ENCODE measurements at regions not wholly inside any gene's neighbourhood (a gene's known extent, or its start where the extent isn't known, plus 50 kb on each side); places are given as distances from the start of the nearest gene placed in this dataset.
A peak's percentile ranks its signal among the peaks of the same experiment; 100 is the strongest.

DNA sequence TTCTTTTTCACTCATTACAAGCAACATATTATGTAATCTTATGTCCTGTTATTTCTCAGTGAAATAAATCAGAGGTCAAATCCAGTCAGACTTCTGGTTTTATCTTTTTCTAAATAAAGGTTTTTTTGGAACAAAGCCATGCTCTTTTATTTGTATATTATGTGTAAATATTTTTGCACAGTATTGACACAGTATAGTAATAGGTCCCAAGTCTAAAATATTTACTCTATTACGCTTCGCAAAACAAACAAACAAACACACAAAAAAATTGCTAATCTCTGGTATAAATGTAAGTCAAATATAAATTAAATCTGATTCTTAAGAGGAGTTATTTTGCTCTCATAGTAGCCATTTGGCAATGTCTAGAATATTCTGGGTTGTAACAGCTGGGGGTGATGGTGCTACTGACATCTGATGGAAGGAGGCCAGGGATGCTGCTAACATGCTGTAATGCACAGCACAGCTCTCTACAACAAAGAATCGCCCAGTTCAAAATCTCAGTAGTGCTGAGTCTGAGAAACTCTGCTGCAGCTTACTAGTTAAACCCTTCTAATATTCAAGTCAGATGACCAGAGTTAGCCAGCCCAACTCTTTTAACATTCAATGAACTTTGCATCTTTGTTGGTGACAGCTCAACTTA lies 602.1 kb downstream of the RAB28 start:
- no peak overlapping the region for H3K27ac ChIP-seq (ENCODE audit: insufficient read depth in 1 of 2, low read depth in 1 of 2, low read length in 2 of 2, poor library complexity in 1 of 2, severe bottlenecking in 2 of 2)
- H3K4me3 ChIP-seq (ENCODE audit: control insufficient read depth in 1 of 7, extremely low read depth in 1 of 7, insufficient read depth in 4 of 7, low read depth in 2 of 7, low read length in 6 of 7): no peak overlapping the region
- H3K4me1 ChIP-seq (ENCODE audit: control extremely low read depth in 1 of 4, control insufficient read depth in 4 of 4, insufficient read depth in 4 of 4, low read length in 3 of 4): no peaks in the 10 kb centered on the region
- DNase-seq: no peak
- 86% methylated on average over 1 of the region's 3 CpGs for WGBS (ENCODE audit: insufficient coverage)
- no peaks in the 10 kb centered on the region for H3K27me3 ChIP-seq (replicated peaks in 2 of 5; ENCODE audit: control insufficient read depth in 4 of 5, insufficient read depth in 5 of 5, low read length in 4 of 5)
- CTCF ChIA-PET: no interaction called here
- H3K9me3 ChIP-seq (ENCODE audit: control extremely low read depth in 1 of 5, control insufficient read depth in 4 of 5, insufficient read depth in 2 of 5, low read depth in 1 of 5, low read length in 4 of 5): no peaks in the 10 kb centered on the region
- no peaks in the 10 kb centered on the region for H3K36me3 ChIP-seq (ENCODE audit: control insufficient read depth in 4 of 4, insufficient read depth in 4 of 4, low read length in 3 of 4)
- POLR2A ChIA-PET: no interaction called here

DNA sequence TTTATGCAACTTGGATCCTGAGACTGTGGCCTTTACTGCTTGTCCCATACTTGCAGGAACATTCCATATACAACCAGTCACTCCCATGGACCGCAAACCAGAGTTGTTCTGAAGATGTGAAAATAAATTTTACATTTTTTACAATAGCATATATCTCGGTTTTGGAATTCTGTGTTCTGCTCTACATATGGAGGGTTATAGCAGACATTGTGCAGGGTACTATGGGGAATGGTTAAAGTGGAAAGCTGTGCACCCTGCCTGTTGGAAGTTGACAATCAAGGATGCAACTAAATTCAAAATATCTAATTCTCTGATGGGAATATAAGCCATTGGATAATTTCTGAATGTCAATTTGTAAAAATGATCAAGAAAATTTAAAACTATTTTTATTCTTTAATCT lies 603.3 kb downstream of the RAB28 start:
- no peak for DNase-seq
- POLR2A ChIA-PET: no interaction called here
- no peaks in the 10 kb centered on the region for H3K4me1 ChIP-seq (ENCODE audit: control extremely low read depth in 1 of 4, control insufficient read depth in 4 of 4, insufficient read depth in 4 of 4, low read length in 3 of 4)
- H3K36me3 ChIP-seq (ENCODE audit: control insufficient read depth in 4 of 4, insufficient read depth in 4 of 4, low read length in 3 of 4): no peaks in the 10 kb centered on the region
- no peaks in the 10 kb centered on the region for H3K27me3 ChIP-seq (replicated peaks in 2 of 5; ENCODE audit: control insufficient read depth in 4 of 5, insufficient read depth in 5 of 5, low read length in 4 of 5)
- no CpG with 5 or more reads among the region's 2 CpGs for WGBS (ENCODE audit: insufficient coverage)
- no peak overlapping the region for H3K4me3 ChIP-seq (ENCODE audit: control insufficient read depth in 1 of 7, extremely low read depth in 1 of 7, insufficient read depth in 4 of 7, low read depth in 2 of 7, low read length in 6 of 7)
- no peak overlapping the region for H3K27ac ChIP-seq (ENCODE audit: insufficient read depth in 1 of 2, low read depth in 1 of 2, low read length in 2 of 2, poor library complexity in 1 of 2, severe bottlenecking in 2 of 2)
- H3K9me3 ChIP-seq (ENCODE audit: control extremely low read depth in 1 of 5, control insufficient read depth in 4 of 5, insufficient read depth in 2 of 5, low read depth in 1 of 5, low read length in 4 of 5): no peaks in the 10 kb centered on the region
- CTCF ChIA-PET: no interaction called here

DNA sequence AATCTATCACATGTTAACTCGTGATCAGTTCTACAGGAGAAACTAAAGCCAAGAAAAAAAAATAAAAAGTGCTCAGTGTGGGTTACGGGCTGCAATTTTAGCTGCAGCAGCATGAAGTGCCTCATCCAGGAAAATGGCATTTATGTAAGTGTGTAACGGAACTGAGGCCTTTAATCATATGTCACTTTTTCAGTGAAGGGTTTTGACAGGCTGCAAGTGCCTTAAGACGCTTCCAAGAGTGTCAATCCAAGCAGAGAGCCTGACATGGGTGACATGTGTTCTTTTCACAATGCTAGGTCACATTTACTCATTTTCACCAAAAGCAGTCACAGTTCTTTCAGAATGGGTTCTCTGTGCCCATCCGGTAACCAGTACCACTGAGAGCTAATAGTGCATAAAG lies 604.6 kb downstream of the RAB28 start:
- 90% methylated on average over 4 of the region's 5 CpGs for WGBS (ENCODE audit: insufficient coverage)
- no peak overlapping the region for H3K4me3 ChIP-seq (ENCODE audit: control insufficient read depth in 1 of 7, extremely low read depth in 1 of 7, insufficient read depth in 4 of 7, low read depth in 2 of 7, low read length in 6 of 7)
- H3K27me3 ChIP-seq (replicated peaks in 2 of 5; ENCODE audit: control insufficient read depth in 4 of 5, insufficient read depth in 5 of 5, low read length in 4 of 5): no peaks in the 10 kb centered on the region
- POLR2A ChIA-PET: no interaction called here
- no peak overlapping the region for H3K27ac ChIP-seq (ENCODE audit: insufficient read depth in 1 of 2, low read depth in 1 of 2, low read length in 2 of 2, poor library complexity in 1 of 2, severe bottlenecking in 2 of 2)
- CTCF ChIA-PET: interaction anchor here (1.2 kb wide), 1 partner anchor 20 kb away, joined by 3 read pairs; no protein-coding TSS in a partner anchor
- no peaks in the 10 kb centered on the region for H3K36me3 ChIP-seq (ENCODE audit: control insufficient read depth in 4 of 4, insufficient read depth in 4 of 4, low read length in 3 of 4)
- no peaks in the 10 kb centered on the region for H3K4me1 ChIP-seq (ENCODE audit: control extremely low read depth in 1 of 4, control insufficient read depth in 4 of 4, insufficient read depth in 4 of 4, low read length in 3 of 4)
- no peaks in the 10 kb centered on the region for H3K9me3 ChIP-seq (ENCODE audit: control extremely low read depth in 1 of 5, control insufficient read depth in 4 of 5, insufficient read depth in 2 of 5, low read depth in 1 of 5, low read length in 4 of 5)
- no peak for DNase-seq

DNA sequence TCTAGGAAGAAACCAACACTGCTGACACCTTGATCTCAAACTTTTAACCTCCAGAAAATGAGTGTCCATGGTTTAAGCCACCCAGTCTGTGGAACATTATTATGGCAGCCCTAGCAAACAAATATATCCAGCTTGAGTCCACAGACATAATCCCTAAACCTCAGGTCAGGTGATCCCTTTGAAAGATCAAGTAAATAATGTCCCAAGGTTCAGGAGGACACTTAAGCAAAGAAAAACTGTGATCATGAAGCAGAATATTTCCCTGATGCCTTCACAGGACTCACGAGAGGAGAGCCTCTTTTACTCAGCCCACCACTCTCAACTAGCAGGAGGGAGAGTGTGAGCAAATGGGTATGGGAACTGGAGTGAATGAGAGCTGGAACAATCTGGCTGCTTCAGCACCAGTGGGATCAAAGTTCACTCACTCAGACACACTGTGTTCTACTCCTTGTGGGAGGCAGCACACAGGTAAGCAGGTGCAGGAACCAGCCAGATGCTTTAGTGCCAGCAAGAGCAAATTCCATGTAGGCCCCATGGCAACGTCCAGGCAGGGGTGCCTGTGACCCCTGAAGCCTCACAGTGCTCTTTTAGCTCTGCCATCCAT lies 608.4 kb downstream of the RAB28 start:
- Histone ChIP-seq H3K4me3 (ENCODE audit: control insufficient read depth in 1 of 7, extremely low read depth in 1 of 7, insufficient read depth in 4 of 7, low read depth in 2 of 7, low read length in 6 of 7) (no peak overlapping the region), H3K27me3 (replicated peaks in 2 of 5; ENCODE audit: control insufficient read depth in 4 of 5, insufficient read depth in 5 of 5, low read length in 4 of 5) (no peaks in the 10 kb centered on the region), H3K9me3 (ENCODE audit: control extremely low read depth in 1 of 5, control insufficient read depth in 4 of 5, insufficient read depth in 2 of 5, low read depth in 1 of 5, low read length in 4 of 5) (no peaks in the 10 kb centered on the region), H3K36me3 (ENCODE audit: control insufficient read depth in 4 of 4, insufficient read depth in 4 of 4, low read length in 3 of 4) (no peaks in the 10 kb centered on the region), H3K4me1 (ENCODE audit: control extremely low read depth in 1 of 4, control insufficient read depth in 4 of 4, insufficient read depth in 4 of 4, low read length in 3 of 4) (no peaks in the 10 kb centered on the region), H3K27ac (ENCODE audit: insufficient read depth in 1 of 2, low read depth in 1 of 2, low read length in 2 of 2, poor library complexity in 1 of 2, severe bottlenecking in 2 of 2) (no peak overlapping the region)
- no peak for DNase-seq
- ChIA-PET POLR2A (no interaction called here), CTCF (no interaction called here)
- 100% methylated on average over 1 of the region's 2 CpGs for WGBS (ENCODE audit: insufficient coverage)

DNA sequence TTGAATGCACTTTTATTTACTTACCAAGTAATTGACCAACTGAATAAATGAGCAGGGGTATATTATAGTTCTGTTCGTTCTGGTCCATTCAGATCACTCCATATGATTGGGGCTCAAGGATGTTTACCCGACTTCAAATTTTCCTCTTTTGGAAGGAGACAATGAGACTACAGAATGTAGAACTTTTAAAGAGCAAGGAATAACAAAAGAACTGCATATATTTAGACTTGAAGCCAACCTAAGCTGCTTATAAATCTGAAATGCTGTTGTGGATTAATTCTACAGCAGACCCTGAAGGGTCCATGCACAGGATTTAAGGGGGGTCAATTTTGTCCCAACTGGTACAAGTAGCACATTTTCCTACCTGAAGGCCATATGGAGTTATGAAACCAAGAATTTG lies 610.8 kb downstream of the RAB28 start:
- Histone ChIP-seq H3K4me3 (ENCODE audit: control insufficient read depth in 1 of 7, extremely low read depth in 1 of 7, insufficient read depth in 4 of 7, low read depth in 2 of 7, low read length in 6 of 7) (no peak overlapping the region), H3K27me3 (replicated peaks in 2 of 5; ENCODE audit: control insufficient read depth in 4 of 5, insufficient read depth in 5 of 5, low read length in 4 of 5) (no peaks in the 10 kb centered on the region), H3K27ac (ENCODE audit: insufficient read depth in 1 of 2, low read depth in 1 of 2, low read length in 2 of 2, poor library complexity in 1 of 2, severe bottlenecking in 2 of 2) (no peak overlapping the region), H3K9me3 (ENCODE audit: control extremely low read depth in 1 of 5, control insufficient read depth in 4 of 5, insufficient read depth in 2 of 5, low read depth in 1 of 5, low read length in 4 of 5) (peaks cover 0 to 4% (median 0%) of the 10 kb centered on the region in 5 experiments), H3K4me1 (ENCODE audit: control extremely low read depth in 1 of 4, control insufficient read depth in 4 of 4, insufficient read depth in 4 of 4, low read length in 3 of 4) (no peaks in the 10 kb centered on the region), H3K36me3 (ENCODE audit: control insufficient read depth in 4 of 4, insufficient read depth in 4 of 4, low read length in 3 of 4) (no peaks in the 10 kb centered on the region)
- ChIA-PET POLR2A (no interaction called here), CTCF (no interaction called here)
- 85% methylated on average over 2 of the region's 2 CpGs for WGBS (ENCODE audit: insufficient coverage)
- DNase-seq: no peak

DNA sequence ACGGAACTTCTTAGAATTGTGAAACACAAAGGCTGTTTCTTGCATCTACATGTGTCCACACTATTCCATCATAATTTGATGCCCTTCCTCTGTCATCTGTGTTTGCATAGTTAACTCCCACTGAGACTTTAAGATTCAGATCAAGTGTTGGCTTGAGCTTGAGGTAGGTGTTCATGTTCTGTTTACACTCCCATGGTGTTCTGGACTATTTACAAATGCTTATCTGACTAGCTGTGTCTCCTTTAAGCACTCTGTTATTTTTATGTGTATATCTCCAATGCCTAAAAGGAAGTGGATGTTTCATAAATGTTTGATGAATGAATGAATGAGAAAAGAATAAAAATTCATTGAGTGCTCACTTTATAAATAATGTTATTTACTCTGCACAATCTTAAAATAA lies 622.7 kb downstream of the RAB28 start:
- H3K4me1 ChIP-seq (ENCODE audit: control extremely low read depth in 1 of 4, control insufficient read depth in 4 of 4, insufficient read depth in 4 of 4, low read length in 3 of 4): no peaks in the 10 kb centered on the region
- H3K4me3 ChIP-seq (ENCODE audit: control insufficient read depth in 1 of 7, extremely low read depth in 1 of 7, insufficient read depth in 4 of 7, low read depth in 2 of 7, low read length in 6 of 7): no peak overlapping the region
- no peak for DNase-seq
- peaks cover 0 to 17% (median 3%) of the 10 kb centered on the region in 5 experiments for H3K27me3 ChIP-seq (replicated peaks in 2 of 5; ENCODE audit: control insufficient read depth in 4 of 5, insufficient read depth in 5 of 5, low read length in 4 of 5)
- H3K9me3 ChIP-seq (ENCODE audit: control extremely low read depth in 1 of 5, control insufficient read depth in 4 of 5, insufficient read depth in 2 of 5, low read depth in 1 of 5, low read length in 4 of 5): no peaks in the 10 kb centered on the region
- WGBS (ENCODE audit: insufficient coverage): no CpG with 5 or more reads among the region's 1 CpG
- ChIA-PET POLR2A (no interaction called here), CTCF (no interaction called here)
- no peak overlapping the region for H3K27ac ChIP-seq (ENCODE audit: insufficient read depth in 1 of 2, low read depth in 1 of 2, low read length in 2 of 2, poor library complexity in 1 of 2, severe bottlenecking in 2 of 2)
- H3K36me3 ChIP-seq (ENCODE audit: control insufficient read depth in 4 of 4, insufficient read depth in 4 of 4, low read length in 3 of 4): no peaks in the 10 kb centered on the region

DNA sequence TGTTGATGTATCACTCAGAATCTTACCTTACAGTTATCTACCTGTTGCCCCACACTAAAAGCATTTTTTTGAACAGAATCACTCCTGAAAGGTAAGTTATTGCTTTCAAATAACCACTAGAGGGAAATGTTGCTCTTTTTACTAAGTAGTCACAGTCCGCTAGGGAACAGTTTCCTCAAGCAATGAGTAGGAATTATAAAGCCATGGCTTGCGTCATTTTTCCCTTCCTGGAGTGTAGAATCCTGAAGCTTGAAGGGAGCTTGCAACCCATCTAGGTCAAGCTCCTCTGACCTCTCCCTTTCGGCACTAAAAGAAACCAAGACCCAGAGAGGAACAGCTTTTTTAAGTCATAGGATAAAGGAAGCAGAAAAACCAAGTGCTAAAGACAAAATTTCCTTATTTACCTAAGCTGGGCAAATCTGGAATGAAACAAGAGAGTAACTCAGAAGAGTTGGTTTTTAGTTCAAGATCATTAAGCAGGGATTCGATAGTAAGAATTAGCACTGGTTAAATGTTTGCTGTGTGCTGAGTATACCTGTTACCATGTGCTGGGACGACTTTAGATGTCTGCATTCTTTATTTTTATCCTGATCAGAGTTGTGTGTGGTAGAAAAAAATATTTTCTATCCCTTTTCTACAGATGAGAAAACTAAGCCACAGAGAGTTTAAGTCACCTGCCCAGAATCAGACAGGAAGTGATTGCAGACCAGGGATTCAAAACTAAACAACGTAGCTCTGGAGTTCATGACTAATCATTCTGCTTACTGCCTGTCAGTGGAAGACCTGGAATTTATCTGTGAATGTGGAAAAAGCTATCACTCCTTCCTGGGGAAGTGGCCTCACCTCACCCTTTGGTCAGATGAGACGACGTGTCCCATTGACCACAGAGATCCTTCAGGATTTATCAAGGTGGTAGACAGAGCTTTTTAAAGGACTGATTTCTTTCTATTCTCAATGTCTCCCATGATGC lies 631.5 kb downstream of the RAB28 start:
- ChIA-PET POLR2A (interaction anchor here (0.7 kb wide), 1 partner anchor 692 kb away, joined by 3 read pairs; the partner anchor contains the start of gene NKX3-2), CTCF (interaction anchor here (0.8 to 1.6 kb wide), 8 partner anchors 10 to 805 kb away, joined by 3 to 7 read pairs (median 4); no protein-coding TSS in a partner anchor)
- peaks cover 5 to 62% (median 13%) of the 10 kb centered on the region in 5 experiments for H3K27me3 ChIP-seq (replicated peaks in 2 of 5; ENCODE audit: control insufficient read depth in 4 of 5, insufficient read depth in 5 of 5, low read length in 4 of 5)
- peaks cover 0 to 2% (median 0%) of the 10 kb centered on the region in 4 experiments for H3K4me1 ChIP-seq (ENCODE audit: control extremely low read depth in 1 of 4, control insufficient read depth in 4 of 4, insufficient read depth in 4 of 4, low read length in 3 of 4)
- no peaks in the 10 kb centered on the region for H3K9me3 ChIP-seq (ENCODE audit: control extremely low read depth in 1 of 5, control insufficient read depth in 4 of 5, insufficient read depth in 2 of 5, low read depth in 1 of 5, low read length in 4 of 5)
- no peak overlapping the region for H3K27ac ChIP-seq (ENCODE audit: insufficient read depth in 1 of 2, low read depth in 1 of 2, low read length in 2 of 2, poor library complexity in 1 of 2, severe bottlenecking in 2 of 2)
- DNase-seq: peak; percentile 25 to 42 (median 40)
- H3K36me3 ChIP-seq (ENCODE audit: control insufficient read depth in 4 of 4, insufficient read depth in 4 of 4, low read length in 3 of 4): no peaks in the 10 kb centered on the region
- no peak overlapping the region for H3K4me3 ChIP-seq (ENCODE audit: control insufficient read depth in 1 of 7, extremely low read depth in 1 of 7, insufficient read depth in 4 of 7, low read depth in 2 of 7, low read length in 6 of 7)
- WGBS (ENCODE audit: insufficient coverage): 23% methylated on average over 5 of the region's 8 CpGs
